Right ventricle myocardium inferior (tissue), 1 donor: ENCODE measurements at regions not wholly inside any gene's neighbourhood (a gene's known extent, or its start where the extent isn't known, plus 50 kb on each side); places are given as distances from the start of the nearest gene placed in this dataset.

Experiments used
- ATAC-seq: fragments of 200-7000 bp; cut with Tn5 transposase; one replicate; pipeline ENCODE4 v1.9.1; 2020; ENCODE audit warnings: mild to moderate bottlenecking, moderate library complexity
- DNase-seq: peaks from one replicate; pipeline ENCODE4 v3.0.0; 2021; ENCODE audit errors: missing footprints
- intact Hi-C: fragments of 100-400 bp; cut with DNase I; formaldehyde crosslinking; loops from one replicate; pipeline ENCODE4 v1.11.0; 2022
- donor health status: DM: no; HTN: yes; CAD: no; lungs with severe emphysema.

DNA sequence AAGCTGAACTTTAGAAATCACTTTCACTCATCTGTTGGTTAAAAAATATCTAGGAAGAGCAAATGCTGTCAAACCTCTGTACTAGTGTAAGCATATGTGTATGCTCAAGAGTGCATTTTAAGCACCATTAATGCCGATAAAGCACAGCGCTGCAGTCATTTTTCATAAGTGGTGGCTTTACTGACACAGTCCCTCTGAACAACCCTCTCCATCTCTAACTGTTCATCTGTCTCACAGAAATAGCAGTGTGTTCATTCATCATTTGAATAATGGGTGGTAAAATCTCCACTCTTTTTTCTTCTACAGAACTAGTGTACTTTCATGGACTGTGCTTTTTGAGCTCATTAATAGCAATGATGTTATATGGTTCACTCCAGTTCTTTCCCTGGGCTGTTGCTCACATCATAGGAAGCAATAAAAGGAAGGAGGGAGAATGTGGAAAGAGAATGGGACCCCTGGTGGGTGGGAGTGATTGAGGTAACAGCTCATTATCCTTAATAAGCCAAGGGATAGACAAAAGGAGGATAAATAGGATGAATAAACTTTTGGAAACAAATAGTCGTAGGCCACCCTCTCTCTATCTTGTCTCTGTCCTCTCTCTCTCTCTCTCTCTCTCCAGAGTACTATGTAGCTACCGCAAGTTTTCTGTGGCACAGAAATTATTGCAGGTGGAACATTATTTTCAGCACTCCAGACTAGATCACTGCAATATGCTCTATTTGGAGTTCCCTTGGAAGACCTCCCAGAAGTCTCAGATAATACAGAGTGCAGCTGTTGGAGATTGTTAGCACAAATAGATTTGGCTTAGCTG lies 117.9 kb upstream of the PRDM9 start:
- intact Hi-C loops: no loop called here
- DNase-seq: no peak
- ATAC-seq: peak; percentile 96

DNA sequence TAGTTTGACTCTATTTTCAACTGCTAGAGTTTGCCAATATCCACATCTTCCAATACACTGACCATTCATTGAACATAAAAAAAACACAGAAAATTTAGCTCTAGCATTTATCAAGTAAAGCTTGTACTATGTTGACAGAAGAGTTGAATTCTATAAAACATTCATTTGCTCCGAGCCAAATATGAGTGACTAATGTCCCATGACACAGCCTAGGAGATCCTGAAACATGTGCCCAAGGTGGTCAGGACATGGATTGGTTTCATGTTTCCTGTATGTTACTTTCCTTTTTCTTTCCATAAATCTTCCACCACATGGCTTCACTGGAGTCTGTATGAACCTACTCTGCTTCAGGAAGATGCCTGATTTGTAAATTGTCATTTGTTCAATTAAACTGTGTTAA lies 122.4 kb upstream of the PRDM9 start:
- intact Hi-C loops: no loop called here
- no peak for DNase-seq
- ATAC-seq: no peak

DNA sequence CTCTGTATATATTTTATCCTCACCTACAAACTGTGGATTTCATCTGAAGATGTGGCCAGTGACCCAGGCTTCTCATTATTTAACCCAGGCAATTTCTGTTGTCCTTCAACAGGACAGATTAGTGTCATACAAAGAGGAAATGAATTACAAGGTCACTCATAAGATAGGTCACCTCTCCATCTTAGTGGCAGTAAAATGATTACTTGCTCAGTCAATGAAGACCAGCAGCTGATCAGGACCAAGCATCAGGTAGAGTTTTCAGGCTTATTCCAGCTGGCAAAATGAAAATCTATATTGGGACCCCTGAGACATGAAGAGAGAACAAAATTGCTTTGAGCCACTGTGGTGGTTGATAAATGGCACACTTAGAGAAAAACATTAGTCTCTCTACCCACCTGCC lies 135.2 kb upstream of the PRDM9 start:
- intact Hi-C loops: no loop called here
- ATAC-seq (no peak), DNase-seq (no peak)

DNA sequence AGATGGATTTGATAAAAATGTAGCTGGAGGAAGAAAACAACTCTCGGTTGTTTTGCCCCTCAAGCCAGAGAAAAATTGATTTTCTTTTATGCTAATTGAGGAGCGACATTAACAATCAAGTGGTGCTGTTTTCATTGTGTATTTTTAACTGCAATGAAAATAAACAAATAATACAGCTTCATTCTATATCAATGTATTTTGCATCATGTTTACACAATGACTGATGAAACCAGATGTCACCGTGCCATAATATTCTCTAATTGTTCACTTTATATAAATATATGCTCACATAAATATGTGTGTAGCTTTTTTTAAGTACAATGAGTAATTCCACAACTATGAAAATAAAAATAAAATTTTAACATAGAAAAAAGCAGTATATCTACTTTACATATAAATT lies 139.0 kb upstream of the PRDM9 start:
- no peak for ATAC-seq
- intact Hi-C loops: no loop called here
- no peak for DNase-seq

DNA sequence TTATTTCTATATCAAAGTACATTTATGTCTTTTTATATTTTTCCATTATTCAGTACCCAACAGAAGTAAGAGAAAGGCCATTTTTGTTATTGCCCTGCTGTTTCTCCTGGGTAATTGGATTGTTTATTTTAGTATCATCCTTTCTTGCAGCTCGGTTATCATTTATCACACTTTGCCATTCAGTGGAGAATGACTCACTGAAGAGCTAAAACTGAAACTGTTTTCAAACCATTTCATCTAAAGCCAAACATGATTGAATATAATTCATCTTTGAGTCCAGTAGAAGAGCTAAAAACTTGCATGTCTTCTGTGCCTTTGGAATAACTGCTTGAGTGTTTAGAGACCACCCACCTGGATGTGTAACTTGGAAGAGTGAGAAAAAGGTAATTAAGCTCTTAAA lies 139.5 kb upstream of the PRDM9 start:
- ATAC-seq (no peak), DNase-seq (no peak)
- intact Hi-C loops: no loop called here

DNA sequence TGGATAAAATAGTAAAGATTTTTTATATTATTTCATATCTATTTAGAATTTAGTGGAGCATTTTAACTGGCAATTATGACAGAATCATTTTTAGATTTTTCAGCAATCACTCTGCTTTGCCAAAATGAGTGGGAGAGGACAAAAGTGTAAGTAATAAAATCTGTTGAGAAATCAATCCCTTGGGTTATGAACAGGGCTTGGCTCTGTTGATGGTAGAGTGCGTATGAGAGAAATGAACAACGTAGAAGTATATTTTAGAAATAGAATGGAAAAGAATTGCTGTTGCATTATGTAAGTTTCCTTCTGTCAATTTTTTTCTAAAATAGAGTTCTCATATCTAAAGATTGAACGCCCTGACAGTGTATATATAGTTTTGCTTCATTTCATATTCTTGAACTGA lies 154.1 kb upstream of the PRDM9 start:
- intact Hi-C loops: no loop called here
- no peak for DNase-seq
- ATAC-seq: no peak

DNA sequence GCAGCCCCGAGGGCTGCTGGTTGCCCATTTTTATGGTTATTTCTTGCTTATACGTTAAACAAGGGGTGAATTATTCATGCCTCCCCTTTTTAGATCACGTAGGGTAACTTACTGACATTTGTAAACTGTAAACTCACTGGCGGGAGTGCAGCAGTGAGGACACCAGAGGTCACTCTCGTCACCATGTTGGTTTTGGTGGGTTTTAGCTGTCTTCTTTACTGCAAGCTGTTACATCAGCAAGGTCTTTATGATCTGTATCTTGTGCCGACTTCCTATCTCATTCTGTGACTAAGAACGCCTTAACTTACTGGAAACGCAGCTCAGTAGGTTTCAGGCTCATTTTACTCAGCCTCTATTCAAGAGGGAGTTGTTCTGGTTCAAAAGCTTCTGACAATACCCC lies 155.0 kb upstream of the PRDM9 start:
- ATAC-seq: no peak
- intact Hi-C loops: no loop called here

DNA sequence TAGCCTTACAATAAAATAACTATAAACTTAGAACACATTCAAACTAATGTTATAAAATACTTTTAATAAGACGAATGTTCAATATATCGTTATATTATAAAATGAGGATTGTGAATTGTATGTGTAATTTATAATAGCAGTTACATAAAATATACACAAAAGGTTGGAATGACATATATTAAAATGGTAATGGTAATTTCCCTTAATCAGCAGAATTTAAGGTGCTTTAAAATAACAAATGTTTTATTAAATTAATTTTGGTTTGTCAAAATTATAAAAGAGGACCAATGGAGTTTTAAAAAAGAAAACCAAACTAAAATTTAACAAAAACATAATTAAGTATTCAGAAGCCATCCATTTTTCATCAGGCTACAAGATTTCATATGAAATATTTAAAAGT lies 164.3 kb upstream of the PRDM9 start:
- DNase-seq: no peak
- ATAC-seq: no peak
- intact Hi-C loops: no loop called here

More for the DNA sequence above, 155.0 kb upstream of the PRDM9 start:
- peak; percentile 51 for DNase-seq

DNA sequence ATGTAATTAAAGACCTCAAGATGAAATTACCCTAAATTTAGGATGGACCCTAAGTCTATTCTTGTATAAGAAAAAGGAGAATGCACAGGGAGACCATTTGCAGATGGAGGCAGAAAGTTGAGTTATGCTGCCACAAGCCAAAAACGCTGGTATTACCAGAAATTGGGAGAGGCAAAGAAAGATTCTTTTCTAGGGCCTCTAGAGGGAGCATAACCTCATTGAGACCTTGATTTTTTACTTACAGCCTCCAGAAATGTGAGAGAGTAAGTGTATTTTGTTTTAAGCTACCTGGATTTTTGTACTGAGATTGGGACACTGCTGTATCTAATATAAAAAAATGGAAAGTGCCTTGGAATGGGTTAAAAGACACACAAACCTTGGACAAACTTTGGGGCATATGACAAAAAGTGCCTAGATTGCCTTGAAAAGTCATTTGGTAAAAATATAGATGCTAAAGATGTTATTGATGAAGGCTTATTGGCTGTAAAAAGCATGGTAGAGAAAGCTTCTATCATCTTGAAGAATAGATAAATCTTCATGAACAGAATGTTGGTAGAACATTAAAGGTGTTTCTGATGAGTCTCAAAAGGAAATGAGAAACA lies 174.7 kb upstream of the PRDM9 start:
- no peak for ATAC-seq
- no peak for DNase-seq
- intact Hi-C loops: no loop called here

DNA sequence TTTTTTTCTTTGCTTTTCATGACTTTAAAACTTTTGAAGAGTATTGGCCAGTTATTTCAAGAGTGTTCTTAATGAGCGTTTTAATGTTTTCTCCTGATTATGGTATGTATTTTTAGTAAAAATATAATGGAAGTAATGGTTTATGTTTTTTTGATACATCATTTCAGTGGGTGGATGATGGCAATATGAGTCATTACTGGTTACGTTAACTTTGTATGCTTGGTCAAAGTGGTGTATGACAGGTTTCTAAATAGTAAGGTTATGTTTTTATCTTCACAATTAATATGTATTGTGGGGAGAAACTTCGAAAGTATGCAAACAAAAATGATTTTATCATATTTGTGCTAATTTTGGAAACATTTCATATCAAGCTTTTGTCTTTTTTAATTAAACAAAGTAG lies 176.7 kb upstream of the PRDM9 start:
- no peak for DNase-seq
- intact Hi-C loops: no loop called here
- no peak for ATAC-seq

DNA sequence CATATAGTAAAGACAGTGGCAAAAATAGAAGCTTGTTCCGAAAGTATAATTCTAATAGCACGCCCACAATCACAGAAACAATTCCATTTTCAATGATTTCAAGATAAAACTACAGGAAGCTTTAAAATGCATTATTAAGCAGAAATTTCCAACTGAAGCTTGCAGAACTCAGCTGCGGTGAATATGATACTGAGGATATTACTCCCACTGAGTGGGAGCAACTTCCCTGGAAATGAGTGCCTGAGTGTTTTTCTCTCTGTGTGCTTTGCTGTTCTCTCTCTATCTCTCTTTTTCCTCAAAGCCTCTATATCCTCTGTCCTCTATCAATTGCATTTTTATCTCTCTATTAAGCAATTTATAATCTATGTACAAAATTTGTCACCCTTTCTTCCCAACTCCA lies 187.5 kb upstream of the PRDM9 start:
- no peak for DNase-seq
- no peak for ATAC-seq
- intact Hi-C loops: no loop called here

DNA sequence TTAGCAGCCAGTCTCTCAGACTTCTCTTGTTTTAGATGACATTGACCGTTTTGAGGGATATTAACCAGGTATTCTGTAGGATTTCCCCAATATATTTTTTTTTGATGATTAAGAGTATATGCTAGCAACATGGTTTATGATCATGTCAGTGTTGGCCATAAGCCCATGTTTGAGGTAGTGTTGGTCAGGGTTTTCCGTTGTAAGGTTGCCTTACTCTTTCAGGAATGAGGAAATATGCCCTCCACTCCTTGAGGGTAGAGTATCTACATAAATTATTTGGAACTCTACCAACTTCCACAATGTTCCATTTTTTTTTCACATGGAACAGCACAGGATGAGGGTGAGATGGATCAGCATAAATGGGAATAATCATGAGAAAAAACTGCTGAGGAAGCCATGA lies 188.4 kb upstream of the PRDM9 start:
- intact Hi-C loops: no loop called here
- DNase-seq: no peak
- ATAC-seq: no peak

DNA sequence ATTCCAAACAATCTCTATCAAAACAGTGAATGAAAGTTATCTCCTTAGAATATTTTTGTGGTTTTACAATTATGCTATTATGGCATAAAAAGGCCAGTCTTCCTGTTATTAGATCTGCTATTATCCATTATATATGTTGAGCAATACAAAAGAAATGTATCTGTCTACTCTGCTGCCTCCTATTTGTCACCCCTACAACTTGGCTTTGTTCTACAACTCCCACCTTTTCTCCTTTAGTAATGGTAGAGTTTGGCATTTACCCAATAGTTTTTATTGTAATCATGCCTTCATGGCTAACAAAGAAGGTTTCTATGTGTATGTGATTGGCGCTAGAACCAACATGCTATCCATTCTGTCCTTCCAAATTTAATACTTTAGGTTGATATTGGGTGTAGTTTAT lies 189.2 kb upstream of the PRDM9 start:
- DNase-seq: no peak
- intact Hi-C loops: no loop called here
- no peak for ATAC-seq

DNA sequence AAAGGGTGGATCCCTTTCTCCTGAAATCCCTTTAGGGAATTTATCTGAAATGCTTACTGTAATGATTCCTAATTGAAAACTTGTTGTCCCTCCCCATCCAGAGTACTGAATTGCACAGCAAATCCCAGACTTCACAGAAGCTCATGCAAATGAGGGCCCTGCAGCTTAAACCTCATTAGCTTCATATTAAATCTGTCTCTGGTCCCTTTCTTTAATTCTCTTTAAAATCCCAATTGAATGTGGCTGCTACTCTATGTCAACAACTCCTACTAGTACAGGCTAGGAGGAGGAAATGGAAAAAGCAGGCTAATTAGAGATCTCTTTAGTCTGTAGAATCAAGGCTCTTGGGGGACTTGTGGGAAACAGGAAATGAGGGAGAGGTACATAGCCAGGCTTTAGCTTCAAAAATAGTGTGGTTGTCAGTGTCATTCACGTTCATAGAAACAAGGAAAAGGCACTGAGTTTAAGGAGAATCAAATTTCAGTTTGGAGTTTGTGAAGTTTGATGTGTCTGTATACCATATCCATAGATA lies 191.3 kb upstream of the PRDM9 start:
- DNase-seq (no peak), ATAC-seq (no peak)
- intact Hi-C loops: no loop called here

DNA sequence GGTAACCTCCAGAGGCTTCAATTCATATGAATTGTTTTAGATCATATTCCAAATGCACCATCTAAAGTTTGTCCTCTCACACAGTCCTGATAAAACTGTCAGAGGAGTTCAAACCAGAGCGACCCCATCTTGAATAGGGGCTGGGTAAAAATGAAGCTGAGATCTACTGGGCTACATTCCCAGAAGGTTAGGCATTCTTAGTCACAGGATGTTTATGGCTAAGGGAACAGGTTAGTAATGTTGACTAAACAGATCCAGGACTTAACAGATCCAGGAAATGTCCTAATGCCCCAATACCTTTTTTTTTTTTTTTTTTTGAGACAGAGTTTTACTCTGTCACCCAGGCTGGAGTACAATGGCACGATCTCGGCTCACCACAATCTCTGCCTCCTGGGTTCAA lies 192.6 kb upstream of the PRDM9 start:
- intact Hi-C loops: no loop called here
- ATAC-seq: no peak
- no peak for DNase-seq

DNA sequence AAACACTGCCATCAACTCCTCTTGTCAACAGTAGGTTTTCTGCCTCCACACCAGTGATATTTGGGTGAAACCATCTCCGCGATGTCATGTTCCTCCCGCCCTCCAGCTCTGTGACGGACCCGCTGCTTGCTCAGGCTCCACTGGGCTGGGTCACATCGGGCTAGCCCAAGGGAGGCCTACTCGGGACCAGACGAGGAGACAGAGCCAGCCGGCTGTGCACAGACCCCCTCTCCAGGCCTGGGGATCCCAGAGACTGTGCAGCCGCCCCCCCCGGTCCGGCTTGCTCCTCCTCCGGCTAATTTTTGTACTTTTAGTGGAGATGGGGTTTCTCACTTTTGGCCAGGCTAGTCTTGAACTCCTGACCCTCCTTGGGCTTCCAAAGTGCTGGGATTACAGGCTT lies 202.4 kb upstream of the PRDM9 start:
- ATAC-seq (no peak), DNase-seq (peak; percentile 13)
- intact Hi-C loops: no loop called here

DNA sequence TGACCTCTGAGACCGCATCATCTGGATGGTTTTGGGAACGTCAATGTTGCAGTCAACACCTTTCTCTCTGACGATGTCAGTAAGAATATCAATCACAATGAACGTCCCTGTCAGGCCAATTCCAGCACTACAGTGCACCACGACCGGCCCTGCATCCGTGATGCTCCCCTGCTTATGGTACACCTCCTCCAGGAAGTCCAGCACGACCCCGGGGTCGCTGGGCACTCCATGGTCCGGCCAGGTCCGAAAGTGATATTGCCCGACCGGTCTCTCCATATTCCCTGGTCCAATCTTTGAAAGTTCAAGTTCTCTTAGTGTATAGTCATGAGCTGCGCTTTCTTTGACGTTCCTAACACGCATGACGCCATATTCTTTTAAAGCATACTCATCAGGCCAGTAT lies 203.6 kb upstream of the PRDM9 start:
- ATAC-seq (no peak), DNase-seq (peak; percentile 30)
- intact Hi-C loops: no loop called here

DNA sequence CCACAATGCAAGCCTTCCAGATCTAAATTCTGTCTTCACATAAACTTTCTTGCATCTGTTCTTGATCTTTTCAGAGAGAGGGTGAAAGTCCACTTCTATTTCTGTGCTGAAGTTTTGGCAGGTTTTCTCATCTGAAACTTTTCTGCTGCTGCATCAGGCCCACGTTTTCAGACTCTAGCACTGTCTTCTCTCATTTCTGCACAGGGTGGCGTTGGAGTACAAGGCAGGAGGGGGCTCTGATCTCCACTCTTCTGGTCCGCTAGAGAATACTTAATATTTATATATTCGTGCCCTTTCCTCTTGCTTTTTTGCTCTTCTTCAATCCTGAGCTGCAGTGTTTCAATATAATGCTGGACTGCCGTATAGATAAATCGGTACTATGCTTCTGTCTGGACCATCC lies 204.0 kb upstream of the PRDM9 start:
- intact Hi-C loops: no loop called here

DNA sequence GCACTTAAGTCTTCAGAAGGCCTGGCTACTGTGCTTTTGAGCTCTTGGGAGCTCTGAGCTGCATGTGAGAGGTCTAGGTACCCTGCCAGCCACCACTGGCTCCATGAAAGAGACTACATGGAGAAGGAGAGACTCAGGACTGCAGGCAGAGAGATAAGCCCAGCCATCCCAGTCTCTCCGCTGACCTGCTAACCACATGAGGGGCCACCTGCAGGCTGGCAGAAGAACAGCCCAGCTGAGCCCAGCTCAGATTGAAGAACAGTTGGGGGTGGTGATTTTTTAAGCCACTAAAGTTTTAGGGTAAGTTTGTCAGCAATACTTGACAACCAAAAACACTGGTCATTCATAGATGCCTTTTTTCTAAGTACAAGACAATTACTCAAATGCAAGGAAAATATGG lies 205.0 kb upstream of the PRDM9 start:
- intact Hi-C loops: no loop called here
- no peak for ATAC-seq
- DNase-seq: peak; percentile 43

More for the DNA sequence above, 204.0 kb upstream of the PRDM9 start:
- no peak for ATAC-seq
- no peak for DNase-seq

DNA sequence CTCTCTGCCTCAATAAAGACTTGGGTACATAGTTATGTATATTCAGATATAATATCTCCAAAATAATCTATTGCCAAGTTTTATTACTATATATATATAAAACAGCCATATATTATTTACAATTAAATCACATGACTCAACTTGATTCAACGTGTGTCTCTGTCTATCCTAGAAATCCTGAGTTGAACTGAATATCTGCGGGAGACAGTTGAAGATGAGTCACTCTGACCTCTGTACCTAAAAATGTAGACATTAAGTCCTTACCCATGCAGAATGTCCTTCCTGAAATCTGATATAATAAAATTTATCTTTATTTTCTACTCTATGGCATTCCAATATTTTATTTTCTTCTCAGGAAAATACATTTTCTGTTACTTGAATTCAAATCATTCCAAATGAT lies 218.2 kb upstream of the PRDM9 start:
- DNase-seq (no peak), ATAC-seq (no peak)
- intact Hi-C loops: no loop called here

DNA sequence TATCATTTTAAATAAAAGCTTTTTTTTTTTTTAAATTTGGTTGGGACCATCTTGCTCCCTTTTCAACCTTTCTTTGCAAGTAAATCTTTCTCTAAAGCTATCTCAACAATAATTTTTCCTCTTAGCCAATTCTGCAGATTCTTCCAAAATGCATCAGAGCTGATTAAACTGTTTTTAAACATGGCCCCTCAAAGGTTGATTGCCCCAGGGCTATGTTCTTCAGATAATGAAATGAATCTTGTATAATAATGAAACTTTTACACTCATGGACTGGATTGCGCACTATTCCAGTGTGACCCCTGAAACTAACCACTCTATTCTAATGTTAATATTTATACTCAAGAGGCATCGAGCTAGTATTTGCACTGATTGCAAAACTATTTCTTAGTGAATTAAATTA lies 222.8 kb upstream of the PRDM9 start:
- ATAC-seq (no peak), DNase-seq (no peak)
- intact Hi-C loops: no loop called here
